Brain microvascular endothelial cell (primary cell): ENCODE measurements at regions not wholly inside any gene's neighbourhood (a gene's known extent, or its start where the extent isn't known, plus 50 kb on each side); places are given as distances from the start of the nearest gene placed in this dataset.
"Not testable (repeated sequence)": the region's sequence is repeated elsewhere in the genome, so short reads cannot be mapped to it uniquely, and the experiment has no call there.

Experiments
- DNase-seq: peaks from one replicate; pipeline ENCODE4 v3.0.0-alpha.2; 2020
- H3K27ac ChIP-seq: fragments of 250-450 bp; sonication (Bioruptor Pico); 2 replicates; pipeline ENCODE4 v1.5.1; 2020; ENCODE audit warnings: mild to moderate bottlenecking, moderate library complexity
- H3K27me3 ChIP-seq: fragments of 250-450 bp; sonication (Bioruptor Pico); replicated peaks from 2 replicates; pipeline ENCODE4 v1.5.1; 2020; ENCODE audit warnings: mild to moderate bottlenecking
- H3K36me3 ChIP-seq: fragments of 250-450 bp; sonication (Bioruptor Pico); replicated peaks from 2 replicates; pipeline ENCODE4 v1.5.1; 2020; ENCODE audit warnings: mild to moderate bottlenecking
- H3K4me3 ChIP-seq: 2 replicates; pipeline ENCODE4 v1.5.1; 2011; ENCODE audit warnings: low read depth, mild to moderate bottlenecking, control low read depth, low read length, moderate library complexity
- CTCF ChIP-seq: IDR thresholded peaks from 2 replicates; pipeline ENCODE4 v1.5.1; 2011; ENCODE audit warnings: low read depth, mild to moderate bottlenecking, moderate library complexity, low read length, control low read depth, inconsistent platforms; ENCODE audit errors: missing control alignments
- in situ Hi-C: cut with HindIII; loops from 2 replicates; pipeline ENCODE4 v1.10.0; 2017; ENCODE audit warnings: low sequenced_read_pairs, low pct_ligation_motif_present

GRCh38 chr5:17413691-17414090 is 84.3 kb upstream of the TAF11L2 start:
- TF ChIP-seq CTCF = no peak
- no peak overlapping the region for H3K4me3 ChIP-seq
- in situ Hi-C loops = no loop called here
- no peaks in the 10 kb centered on the region for H3K27me3 ChIP-seq
- no peak overlapping the region for H3K27ac ChIP-seq
- DNase-seq = no peak
- H3K36me3 ChIP-seq = no peaks in the 10 kb centered on the region

DNA sequence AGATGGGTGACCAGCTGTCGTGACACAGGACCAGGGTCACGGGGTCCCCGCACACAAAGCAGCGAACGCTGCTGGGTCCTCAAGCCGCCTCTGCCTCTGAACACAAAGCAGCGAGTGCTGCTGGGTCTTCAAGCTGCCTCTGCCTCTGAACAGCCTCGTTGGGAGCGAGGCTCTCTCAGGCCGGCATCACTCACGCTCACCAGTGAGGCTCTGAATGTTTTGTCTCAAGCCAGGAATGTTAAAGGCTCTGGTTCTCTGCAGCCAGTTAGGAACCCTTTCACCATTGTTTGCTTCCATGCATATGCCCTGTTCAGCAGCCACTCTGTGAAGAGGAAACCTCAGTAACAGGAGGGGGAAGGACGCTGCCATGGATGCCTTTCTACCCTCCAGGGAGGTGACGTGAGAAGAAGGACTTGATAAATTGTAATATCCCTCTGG is 82.7 kb upstream of the TAF11L2 start:
- in situ Hi-C loops = no loop called here
- no peak overlapping the region for H3K27ac ChIP-seq
- TF ChIP-seq CTCF = no peak
- no peaks in the 10 kb centered on the region for H3K36me3 ChIP-seq
- no peaks in the 10 kb centered on the region for H3K27me3 ChIP-seq
- H3K4me3 ChIP-seq = no peak overlapping the region
- DNase-seq = no peak

DNA sequence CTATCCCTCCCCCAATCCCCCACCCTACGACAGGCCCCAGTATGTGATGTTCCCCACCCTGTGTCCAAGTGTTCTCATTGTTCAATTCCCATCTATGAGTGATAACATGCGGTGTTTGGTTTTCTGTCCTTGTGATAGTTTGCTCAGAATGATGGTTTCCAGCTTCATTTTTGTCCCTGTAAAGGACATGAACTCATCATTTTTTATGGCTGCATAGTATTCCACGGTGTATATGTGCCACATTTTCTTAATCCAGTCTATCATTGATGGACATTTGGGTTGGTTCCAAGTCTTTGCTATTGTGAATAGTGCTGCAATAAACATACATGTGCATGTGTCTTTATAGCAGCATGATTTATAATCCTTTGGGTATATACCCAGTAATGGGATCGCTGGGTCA is 81.7 kb upstream of the TAF11L2 start:
- H3K27ac ChIP-seq, H3K27me3 ChIP-seq, in situ Hi-C loops, H3K36me3 ChIP-seq, DNase-seq, H3K4me3 ChIP-seq: not testable (repeated sequence)

DNA sequence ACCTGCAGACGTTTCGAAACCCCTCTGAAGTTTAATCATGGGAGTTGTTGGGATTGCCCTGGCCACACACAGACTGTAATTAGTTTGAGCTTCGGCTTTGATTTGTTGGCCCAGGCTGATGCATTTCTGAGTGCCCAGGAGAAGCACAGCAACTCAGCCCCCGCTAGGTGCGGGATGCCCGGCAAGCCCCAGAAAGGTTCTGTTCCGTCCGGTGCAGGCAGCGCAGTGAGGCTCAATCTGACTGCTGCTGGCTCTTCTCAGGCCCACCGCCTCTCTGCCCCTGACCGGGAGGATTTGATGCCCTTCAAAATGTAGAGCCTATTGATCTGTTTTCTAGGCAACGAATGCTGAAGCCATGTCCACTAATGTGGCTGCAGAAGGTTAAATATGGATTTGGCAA is 73.4 kb upstream of the TAF11L2 start:
- TF ChIP-seq CTCF = no peak
- Histone ChIP-seq H3K4me3 (no peak overlapping the region), H3K27me3 (no peaks in the 10 kb centered on the region), H3K36me3 (no peaks in the 10 kb centered on the region), H3K27ac (no peak overlapping the region)
- DNase-seq = no peak
- in situ Hi-C loops = no loop called here

- no peak for TF ChIP-seq CTCF
- Histone ChIP-seq H3K27me3 (no peaks in the 10 kb centered on the region), H3K36me3 (no peaks in the 10 kb centered on the region), H3K27ac (no peak overlapping the region), H3K4me3 (no peak overlapping the region)
- DNase-seq = no peak
- in situ Hi-C loops = no loop called here
Measured at GRCh38 chr5:17425385-17426070, 72.5 kb upstream of the TAF11L2 start.

DNA sequence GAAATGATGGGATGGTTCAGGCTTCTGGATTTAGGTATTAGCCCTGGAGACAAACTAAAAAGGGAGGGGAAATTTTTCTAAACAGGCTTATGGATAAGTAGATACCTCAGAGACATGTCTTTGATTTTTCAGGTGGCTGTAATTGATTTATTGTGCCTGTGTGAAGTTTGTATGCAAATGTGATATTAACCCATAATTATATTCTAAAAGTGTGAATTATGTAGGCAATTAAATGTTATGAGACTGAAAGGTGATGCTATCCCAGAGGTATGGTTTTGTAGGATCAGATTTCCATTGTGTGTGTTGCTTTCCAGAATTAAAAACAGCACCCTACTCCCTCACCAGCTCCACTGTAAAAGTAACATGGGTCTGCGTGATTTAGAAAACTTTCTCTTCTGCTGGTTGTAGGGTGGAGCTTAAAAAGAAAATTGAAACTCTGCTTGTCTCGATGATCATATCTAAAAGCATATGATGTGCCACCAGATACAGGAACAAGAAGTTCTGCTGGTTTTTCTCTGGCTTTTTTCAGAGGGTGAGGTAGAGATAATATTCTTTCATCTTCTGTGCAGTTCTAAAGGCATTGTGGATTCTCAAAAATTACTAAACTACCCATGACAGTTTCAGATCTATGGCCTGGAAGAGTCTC is 71.8 kb upstream of the TAF11L2 start:
- no peak overlapping the region for H3K27ac ChIP-seq
- no peak for DNase-seq
- no peak overlapping the region for H3K4me3 ChIP-seq
- no peaks in the 10 kb centered on the region for H3K36me3 ChIP-seq
- in situ Hi-C loops = no loop called here
- H3K27me3 ChIP-seq = no peaks in the 10 kb centered on the region
- TF ChIP-seq CTCF = no peak
